Jurkat, Clone E6-1 (cell line): ENCODE measurements at regions not wholly inside any gene's neighbourhood (a gene's known extent, or its start where the extent isn't known, plus 50 kb on each side); places are given as distances from the start of the nearest gene placed in this dataset.

Experiments used
- DNase-seq: peaks from one replicate; pipeline ENCODE4 v3.0.0-alpha.2; 2011; ENCODE audit warnings: low read depth, low spot score
- H3K4me3 ChIP-seq: 2 replicates; pipeline ENCODE4 v1.5.1; 2011; ENCODE audit warnings: mild to moderate bottlenecking, low read length, control low read depth, moderate library complexity

DNA sequence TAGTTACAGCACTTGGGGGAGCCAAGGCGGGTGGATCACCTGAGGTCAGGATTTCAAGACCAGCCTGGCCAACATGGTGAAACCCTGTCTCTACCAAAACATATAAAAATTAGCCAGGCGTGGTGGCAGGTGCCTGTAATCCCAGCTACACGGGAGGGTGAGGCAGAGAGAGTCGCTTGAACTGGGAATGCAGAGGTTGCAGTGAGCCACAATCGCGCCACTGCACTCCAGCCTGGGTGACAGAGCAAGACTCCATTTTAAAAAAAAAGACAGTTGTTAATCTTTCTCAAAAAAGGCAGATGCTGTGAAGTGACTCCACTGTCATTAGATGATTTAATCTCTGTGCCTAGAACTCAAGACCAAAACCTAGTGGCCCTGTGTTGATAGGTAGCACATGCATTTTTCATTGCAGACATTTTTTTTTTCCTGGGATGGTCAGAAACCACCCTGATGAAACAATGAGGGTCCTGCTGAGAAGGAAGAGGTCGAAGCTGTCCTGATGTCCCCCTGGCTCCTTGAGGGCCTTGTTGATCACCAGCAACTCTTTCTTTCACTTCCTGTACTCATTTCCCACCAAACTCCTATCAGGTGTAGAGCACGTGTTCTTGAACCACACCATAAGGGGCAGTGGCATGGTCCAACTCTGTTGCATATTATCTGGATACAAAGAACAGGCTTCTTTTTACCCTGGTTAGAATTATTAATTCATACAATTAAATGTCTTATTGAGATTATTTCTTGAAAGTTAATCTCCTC is 382.2 kb downstream of the ICE1 start:
- no peak for DNase-seq

DNA sequence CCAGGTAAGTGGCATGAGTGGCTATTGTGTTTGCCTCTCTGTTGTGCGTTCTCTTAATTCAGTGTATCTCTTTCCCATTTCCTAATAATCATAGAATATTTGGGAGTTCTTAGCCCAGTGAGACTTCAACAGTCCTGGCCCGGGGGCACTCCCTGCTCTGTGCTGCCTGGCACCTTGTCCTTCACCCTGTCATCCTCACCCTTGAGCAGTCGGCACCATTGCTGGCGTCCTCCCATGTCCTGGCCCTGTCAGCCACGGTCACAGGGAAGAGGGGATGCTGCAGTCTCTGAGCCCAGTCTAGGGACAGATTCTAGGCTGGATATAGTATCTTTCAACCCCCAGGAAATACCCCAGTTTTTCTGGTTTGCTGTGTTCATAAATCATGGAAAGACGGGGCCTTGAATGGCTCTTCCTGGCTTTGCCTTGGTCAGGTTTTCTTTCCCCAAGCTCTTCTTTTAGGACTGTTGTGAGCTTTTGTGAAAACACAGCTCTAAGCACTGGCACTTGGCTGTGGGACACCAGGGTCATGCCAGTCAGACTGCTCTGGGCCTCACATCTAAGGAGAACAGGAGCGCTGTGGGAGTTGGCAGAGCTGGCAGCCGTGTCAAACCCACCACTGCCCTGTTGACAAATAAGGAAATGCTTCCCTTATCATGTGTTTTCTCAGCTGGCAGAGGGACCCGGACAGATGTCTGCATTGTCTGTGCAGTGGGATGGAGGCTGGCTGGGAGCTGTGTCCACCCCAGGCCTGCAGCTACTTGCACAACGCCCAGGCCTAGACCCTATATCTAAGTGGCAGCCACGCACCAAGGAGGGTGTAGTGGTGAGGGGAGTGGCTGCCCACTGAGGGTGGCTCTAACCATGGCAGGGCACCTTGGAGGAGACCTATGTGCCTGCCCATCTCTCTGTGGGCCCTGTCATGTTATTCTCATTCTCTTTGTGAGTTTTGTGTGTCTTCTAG is 378.6 kb downstream of the ICE1 start:
- no peak overlapping the region for H3K4me3 ChIP-seq
- no peak for DNase-seq

More for the DNA sequence above, 382.2 kb downstream of the ICE1 start:
- H3K4me3 ChIP-seq, result no peak overlapping the region

DNA sequence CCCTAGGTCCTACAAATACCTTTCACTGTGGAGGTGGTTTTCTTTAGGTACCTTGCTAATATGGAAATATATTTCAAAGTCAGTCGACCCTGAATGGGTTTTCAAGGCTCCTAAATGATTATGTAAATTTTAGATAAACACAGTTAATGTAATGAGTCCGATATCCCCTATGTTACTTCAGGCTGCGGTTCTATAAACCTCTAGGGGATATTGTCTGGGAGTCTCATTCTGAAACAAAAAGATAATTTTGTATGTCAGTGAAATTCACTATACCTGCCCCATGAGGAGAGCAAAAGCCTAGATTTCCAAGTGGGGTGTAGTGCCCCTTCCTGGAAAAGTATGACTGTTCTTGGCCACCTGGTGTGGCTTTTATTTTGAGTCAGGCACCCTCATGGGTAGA is 377.3 kb downstream of the ICE1 start:
- H3K4me3 ChIP-seq, result no peak overlapping the region
- no peak for DNase-seq

DNA sequence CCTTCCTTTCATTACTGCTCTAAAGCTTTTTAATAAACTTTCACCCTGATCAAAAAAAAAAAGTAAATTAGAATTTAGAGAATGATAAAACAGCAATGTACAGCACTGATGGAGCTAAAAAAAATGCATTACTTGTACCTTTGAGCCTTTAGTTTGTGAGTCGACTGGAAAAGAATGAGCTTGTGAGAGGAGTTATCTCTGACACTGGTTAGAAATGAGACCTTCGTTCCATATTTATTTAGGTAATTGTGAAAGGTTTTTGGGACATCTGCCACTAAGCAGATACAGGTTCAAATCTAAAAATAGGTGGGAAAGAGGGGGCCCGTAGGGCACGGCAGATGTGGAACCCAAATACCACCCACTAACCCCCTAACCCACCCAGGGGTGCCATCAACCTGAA is 376.8 kb downstream of the ICE1 start:
- no peak overlapping the region for H3K4me3 ChIP-seq
- no peak for DNase-seq

DNA sequence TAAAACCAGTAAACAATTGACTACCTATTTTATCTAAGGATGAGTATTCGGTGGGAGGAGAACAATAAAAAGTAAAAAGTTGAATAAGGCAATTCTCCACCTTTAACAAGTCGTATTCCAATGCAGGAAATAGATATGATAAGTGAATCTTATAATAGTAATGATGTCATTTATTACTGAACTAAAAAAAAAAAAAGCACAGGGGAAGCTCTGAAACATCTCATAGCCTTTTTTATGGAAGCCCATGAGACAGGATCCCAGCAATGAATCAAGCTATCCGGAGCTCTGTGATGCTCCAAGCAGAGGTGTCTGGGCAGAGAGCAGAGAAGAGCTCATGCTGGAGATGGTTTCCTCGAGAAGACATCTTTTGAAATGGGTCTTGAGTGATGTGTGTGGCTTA is 376.0 kb downstream of the ICE1 start:
- no peak for DNase-seq
- no peak overlapping the region for H3K4me3 ChIP-seq

DNA sequence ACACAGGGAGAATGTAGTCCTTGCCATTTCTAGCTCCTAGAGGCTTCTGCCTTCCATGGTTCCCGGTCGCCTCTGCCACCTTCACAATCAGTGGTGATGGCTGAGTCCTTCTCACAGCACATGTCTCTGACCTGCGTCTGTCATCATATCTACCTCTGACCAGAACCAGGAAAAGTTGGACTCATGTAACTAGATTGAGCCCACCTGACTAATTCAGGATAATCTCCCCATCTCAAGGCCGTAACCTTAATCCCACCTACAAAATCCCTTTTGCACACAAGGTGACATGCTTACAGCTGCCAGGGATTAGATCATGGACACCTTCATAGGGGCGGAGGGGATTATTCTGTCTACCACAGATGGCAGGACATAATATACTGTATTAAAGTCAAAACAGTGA is 375.6 kb downstream of the ICE1 start:
- no peak overlapping the region for H3K4me3 ChIP-seq
- DNase-seq, result no peak

DNA sequence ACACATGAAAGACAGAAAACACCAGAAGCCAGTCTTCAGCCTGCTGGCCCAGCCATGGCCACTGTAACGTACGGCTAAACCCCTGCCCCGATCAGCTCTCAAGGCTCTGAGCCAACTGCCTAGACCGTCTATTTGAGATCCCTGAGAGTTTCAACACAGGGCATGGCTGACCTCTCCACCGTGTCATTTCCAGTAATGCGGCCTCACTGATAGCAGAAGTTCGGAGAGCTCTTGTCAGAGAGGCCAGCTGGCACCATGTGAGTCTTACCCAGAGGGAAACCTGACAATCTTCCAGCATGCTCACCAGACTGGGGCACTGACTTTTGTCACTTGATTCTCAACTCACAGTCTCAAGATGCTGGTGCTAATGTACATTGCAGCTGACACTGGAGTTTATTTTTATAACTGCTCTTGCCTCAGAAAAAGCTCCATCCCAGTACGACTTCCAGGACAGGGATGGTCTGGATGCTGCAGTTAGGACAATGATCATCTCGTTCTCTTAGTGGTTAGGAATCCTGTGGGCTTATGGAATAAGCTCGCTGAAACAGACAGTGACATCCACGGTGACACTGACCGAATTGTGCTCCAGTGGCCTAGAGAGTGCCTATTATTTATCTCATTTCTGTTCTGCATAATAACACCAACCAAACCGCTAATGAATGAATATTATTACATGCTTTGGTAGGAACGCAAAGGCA is 372.7 kb downstream of the ICE1 start:
- no peak for DNase-seq
- H3K4me3 ChIP-seq, result no peak overlapping the region

DNA sequence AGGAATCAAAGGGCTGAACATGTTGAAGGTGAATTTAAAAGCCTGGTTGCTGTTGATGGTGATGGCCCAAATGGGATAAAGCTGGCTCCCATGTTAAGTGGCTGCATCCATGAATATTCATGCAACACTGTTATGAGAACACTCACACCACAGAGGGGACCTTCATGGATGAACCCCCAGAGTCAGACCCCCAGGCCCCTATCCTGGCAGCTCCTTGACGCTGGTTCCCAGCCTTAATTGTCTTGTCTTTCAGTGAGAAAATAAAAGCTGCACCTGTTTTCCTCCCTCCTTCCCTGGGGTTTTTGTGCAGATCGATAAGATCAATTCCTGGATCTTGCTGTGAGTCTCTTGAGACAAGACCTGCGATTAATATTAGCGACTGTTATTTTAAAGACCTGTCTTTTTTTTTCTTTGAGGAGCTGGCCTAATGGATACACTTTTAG is 371.7 kb downstream of the ICE1 start:
- no peak for DNase-seq
- no peak overlapping the region for H3K4me3 ChIP-seq

DNA sequence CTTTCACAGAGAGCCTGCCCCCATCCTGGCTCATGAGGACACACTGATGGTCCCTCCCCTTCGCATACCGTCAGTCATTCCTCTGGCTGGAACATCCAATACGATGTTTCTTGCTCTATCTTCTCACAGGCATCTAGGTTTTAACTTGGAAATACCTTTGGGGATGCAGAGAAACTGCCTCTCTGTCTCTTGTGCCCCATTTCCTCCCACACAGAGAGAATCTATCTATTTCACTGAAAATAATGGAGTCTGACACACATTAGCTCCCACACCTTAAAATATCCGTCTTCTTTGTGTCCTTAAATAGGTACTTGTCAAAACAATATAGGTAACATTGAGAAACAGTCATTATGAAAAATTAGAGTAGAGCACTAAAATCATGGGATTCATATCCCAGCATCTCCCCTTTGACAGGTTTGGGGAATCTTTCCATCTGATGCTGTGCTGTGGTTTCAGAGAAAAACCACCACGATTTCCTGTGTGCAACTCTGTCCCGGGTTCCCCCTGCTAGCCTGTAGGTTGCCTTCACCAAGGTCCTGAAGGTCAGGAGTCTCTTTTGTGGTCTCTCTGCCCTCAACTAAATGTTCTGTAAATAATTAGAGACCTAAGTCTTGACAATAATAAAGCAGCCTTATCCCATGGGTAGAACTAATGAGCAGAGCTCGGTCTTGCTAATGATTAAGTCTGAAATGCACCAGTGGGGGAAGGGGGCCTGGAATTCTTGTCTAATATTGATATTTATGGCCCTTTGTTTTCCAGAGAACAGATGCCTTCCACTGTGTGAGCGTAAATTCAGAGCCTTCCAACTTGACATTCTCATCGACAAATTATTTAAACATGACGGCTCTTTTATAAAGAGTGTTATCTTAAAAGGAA is 371.0 kb downstream of the ICE1 start:
- no peak overlapping the region for H3K4me3 ChIP-seq
- no peak for DNase-seq

DNA sequence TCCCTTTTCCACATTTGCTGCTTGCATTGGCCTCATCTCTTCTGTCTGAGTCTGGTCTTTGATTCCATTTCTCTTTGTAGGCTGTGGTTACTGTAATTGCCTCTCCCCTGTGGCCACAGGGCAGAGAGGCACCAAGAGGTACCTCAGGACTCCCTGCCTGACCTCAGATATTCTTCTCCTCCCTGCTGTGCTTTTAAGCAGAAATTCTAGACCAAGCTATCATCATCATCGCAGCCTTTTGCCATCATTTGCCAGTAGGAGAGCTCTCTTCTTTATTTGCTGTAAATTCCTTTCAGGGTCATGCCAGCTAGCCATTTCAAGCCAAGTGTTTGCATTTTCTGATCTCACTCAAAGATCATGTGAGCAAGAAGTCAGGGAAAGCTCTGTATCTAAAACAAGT is 369.6 kb downstream of the ICE1 start:
- H3K4me3 ChIP-seq, result no peak overlapping the region
- no peak for DNase-seq

DNA sequence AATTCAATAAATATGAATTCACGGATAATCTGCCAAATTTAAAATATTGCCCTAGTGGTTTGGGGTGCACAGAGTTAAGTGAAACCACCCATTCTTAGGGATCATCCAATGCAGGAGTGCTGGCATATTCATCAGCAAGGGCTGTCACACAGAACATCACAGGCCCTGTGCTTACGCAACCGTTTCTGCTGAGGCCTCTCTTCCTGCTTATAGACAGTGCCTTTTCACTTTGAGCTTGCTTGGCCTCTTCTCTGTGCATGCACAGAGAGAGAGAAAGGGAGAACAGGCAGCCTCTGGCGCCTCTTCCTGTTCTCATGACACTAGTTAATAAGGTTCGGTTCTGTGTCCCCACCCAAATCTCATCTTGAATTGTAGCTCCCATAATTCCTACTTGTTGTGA is 366.3 kb downstream of the ICE1 start:
- H3K4me3 ChIP-seq, result no peak overlapping the region
- DNase-seq, result no peak

DNA sequence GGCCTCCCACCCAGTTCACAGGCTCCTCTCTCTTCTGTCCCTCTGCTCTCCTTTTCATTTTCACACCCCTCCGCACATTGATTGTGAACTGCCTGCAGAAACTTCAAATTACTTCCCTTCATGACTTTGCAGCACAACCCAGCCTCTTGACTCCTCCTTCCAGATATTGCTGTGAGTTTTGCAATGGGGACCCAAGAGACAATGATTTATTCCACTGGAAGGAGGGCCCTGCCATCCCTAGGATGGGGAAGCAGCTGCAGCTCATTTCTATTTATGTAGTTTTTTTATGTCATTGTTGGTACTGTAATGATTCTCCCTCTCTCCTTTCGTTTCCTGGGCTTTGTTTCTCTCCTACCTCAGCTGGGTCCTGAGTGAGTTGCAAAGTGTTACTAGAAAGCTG is 364.9 kb downstream of the ICE1 start:
- DNase-seq, result no peak
- H3K4me3 ChIP-seq, result no peak overlapping the region

DNA sequence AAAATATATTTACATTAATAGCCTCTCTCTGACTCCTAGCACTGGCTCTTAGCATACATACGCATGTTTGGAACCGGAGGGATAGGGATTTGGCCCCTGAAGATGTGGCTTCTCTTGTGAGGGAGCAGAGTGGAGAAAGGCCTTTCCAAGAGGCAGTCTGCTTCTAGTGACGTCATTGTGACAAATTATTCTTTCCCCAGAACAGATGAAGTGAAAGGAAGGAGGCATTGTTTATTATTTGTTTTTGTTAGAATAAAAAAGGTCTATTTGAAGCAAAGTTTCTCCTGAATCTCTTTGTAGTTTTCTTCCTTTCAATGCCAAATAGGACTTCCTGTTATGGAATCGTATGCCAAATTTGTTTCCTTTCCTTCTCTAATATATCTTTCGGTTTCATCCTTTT is 361.6 kb downstream of the ICE1 start:
- DNase-seq, result no peak

DNA sequence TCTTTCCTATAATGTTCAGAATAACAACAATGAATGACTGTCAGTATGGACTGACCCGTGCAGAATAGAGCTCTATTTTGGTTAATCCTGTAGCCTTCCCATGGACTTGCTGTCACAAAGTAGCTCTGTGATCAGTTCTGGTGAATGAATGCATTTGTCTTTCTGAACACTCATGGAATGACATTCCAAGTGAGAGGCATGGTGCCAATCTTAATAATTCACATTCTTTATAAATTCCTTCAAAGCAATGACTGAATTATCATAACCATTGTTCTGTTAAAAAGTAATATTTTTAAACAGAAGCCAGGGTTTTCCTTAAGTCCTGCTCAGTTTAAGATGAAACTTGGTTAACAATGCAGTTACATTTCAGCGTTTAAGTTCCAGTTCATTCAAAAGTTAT is 360.5 kb downstream of the ICE1 start:
- DNase-seq, result no peak
- no peak overlapping the region for H3K4me3 ChIP-seq

More for the DNA sequence above, 361.6 kb downstream of the ICE1 start:
- H3K4me3 ChIP-seq, result no peak overlapping the region

DNA sequence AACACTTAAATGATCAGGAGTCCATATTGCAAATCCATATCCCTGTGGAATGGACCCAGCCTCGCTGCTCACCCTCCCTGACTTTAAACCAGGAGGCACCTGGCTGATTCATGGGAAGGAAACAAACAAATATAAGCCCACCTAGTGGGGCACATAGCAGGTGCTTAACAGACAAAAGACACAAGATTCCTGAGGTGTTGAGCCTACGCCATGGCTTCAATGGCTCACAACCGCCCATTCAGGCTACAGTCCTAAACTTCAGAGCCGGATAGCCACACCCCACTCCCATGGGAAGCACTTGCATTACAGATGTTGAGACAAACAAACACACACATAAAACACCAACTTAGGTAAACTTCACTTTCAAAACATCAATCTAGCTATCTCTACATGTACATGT is 359.9 kb downstream of the ICE1 start:
- no peak overlapping the region for H3K4me3 ChIP-seq
- DNase-seq, result no peak

DNA sequence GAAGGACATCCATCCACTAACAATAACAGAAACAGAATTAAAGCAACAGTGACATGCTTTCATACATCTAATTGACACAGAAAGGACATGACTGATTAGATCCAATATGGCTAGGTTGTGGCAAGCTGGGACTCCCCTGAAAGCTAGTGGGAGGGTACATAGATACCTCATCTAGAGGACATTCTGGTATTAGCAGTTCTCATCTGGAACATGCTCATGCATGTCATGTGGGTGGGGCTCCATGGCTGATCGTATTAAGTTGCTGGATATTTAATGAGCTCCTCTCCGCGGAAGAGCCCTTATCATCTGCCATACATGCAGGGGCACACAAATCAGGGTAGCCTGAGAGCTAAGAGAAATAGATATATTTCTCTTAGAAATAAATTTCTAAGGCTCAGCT is 358.9 kb downstream of the ICE1 start:
- no peak for DNase-seq
- no peak overlapping the region for H3K4me3 ChIP-seq

DNA sequence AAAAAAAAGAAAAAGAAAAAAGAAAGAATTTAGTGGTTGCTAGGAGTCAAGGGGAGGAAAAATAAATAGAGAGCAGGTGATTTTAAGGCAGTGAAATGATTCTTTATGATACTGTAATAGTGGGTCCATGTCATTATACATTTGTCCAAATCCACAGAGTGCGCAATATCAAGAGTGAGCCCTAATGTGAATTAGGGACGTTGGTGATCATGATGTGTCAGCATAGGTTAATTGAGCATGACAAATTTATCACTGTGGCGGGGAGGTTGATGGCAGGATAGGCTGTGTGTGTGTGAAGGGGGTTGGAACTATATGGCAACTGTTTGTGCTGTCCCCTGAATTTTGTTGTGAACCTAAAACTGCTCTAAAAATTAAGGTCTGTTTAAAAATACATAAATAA is 357.8 kb downstream of the ICE1 start:
- no peak overlapping the region for H3K4me3 ChIP-seq
- no peak for DNase-seq

DNA sequence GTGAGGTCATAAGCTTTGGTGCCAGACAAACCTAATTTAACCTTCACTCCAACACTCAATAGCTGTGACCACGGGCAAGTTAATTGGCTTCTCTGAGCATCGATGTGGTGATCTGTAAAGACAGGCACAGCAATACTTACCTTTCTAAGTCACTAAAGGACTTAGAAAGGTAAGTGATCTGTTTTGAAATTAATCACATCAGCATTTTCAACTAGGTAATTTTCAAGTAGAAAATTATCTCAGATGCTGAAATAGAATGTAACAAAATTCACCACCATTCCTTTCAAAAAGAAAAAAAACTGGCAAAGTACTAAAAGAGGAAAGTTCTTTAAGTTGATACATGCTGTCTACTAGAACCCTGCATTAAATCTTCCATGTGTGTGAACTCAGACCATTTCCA is 354.5 kb downstream of the ICE1 start:
- H3K4me3 ChIP-seq, result no peak overlapping the region
- no peak for DNase-seq

DNA sequence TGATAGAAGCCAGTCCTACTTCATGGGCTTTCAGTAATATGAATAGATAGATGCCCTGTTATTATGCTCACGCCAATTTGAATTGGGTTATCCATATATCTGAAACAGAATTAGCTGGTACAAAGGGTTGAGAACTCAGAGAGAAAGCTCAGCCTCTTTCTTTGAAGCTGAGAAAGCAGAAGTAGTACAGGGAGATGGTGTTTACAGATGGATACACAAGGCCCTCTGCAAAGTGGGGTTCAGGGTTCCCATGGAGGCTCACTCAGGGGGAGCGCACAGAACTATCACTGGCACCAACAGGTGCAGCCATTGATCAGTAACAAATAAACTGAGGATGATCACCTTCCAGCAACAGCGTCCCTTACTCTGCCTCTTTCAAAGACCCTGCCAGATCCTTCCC is 349.7 kb downstream of the ICE1 start:
- no peak for DNase-seq
- no peak overlapping the region for H3K4me3 ChIP-seq
